Sigmoid colon (tissue), 3 donors: ENCODE measurements at regions not wholly inside any gene's neighbourhood (a gene's known extent, or its start where the extent isn't known, plus 50 kb on each side); places are given as distances from the start of the nearest gene placed in this dataset.

Experiments
- POLR2A ChIP-seq, 2 donors: fragments of 450-650 bp; IDR thresholded peaks; one replicate each; pipeline ENCODE4 v1.6.1; 2016; ENCODE audit warnings: antibody characterized with exemption in 2 of 2, mild to moderate bottlenecking in 2 of 2, moderate library complexity in 2 of 2
- TF ChIP-seq, protein P1 (sequence below), 4 experiments: fragments of 450-650 bp in 3 of 4; fragments of 200-600 bp in 1 of 4; IDR thresholded peaks; one replicate each; pipeline ENCODE4 v1.5.1; 2016 to 2019; ENCODE audit warnings: antibody characterized with exemption in 4 of 4, mild to moderate bottlenecking in 3 of 4, moderate library complexity in 2 of 4

DNA sequence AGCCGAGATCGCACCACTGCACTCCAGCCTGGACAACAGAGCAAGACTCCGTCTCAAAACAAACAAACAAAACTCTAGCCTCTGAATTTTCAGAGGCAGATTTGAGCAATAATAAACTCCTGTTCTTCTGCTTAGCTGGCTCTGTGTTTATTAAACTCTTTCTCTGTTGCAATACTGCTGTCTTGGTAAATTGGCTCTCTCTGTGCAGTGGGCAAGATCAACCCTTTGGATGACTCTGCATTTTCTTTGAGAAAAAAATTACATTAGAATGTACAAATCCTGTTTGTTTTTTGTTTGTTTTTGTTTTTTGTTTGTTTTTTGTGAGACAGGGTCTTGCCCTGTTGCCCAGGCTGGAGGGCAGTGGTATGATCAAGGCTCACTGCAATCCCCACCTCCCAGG, 75.8 kb upstream of the RPH3AL start:
- TF ChIP-seq, protein P1, sequence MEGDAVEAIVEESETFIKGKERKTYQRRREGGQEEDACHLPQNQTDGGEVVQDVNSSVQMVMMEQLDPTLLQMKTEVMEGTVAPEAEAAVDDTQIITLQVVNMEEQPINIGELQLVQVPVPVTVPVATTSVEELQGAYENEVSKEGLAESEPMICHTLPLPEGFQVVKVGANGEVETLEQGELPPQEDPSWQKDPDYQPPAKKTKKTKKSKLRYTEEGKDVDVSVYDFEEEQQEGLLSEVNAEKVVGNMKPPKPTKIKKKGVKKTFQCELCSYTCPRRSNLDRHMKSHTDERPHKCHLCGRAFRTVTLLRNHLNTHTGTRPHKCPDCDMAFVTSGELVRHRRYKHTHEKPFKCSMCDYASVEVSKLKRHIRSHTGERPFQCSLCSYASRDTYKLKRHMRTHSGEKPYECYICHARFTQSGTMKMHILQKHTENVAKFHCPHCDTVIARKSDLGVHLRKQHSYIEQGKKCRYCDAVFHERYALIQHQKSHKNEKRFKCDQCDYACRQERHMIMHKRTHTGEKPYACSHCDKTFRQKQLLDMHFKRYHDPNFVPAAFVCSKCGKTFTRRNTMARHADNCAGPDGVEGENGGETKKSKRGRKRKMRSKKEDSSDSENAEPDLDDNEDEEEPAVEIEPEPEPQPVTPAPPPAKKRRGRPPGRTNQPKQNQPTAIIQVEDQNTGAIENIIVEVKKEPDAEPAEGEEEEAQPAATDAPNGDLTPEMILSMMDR (IDR thresholded peaks at IDR 0.05), result no peak
- TF ChIP-seq POLR2A (IDR thresholded peaks at IDR 0.05), result no peak
